A549 (cell line): ENCODE measurements at regions not wholly inside any gene's neighbourhood (a gene's known extent, or its start where the extent isn't known, plus 50 kb on each side); places are given as distances from the start of the nearest gene placed in this dataset.
"Not testable (repeated sequence)": the region's sequence is repeated elsewhere in the genome, so short reads cannot be mapped to it uniquely, and the experiment has no call there.

Experiments
- ATAC-seq, 2 experiments: fragments of 200-7000 bp in 1 of 2; fragments of >200 bp in 1 of 2; cut with Nextera tagmentation in 1 of 2; cut with Tn5 transposase in 1 of 2; 3 replicates each; pipeline versions ENCODE4 v1.8.0 to v1.9.1; 2018 to 2020; ENCODE audit warnings: mild to moderate bottlenecking in 1 of 2, moderate library complexity in 1 of 2
- CTCF ChIA-PET: fragments of 300-600 bp; sonication (Branson Sonifier 250); formaldehyde crosslinking; extraction: SDS; loops from one replicate; lab custom pipeline; 2021; ENCODE audit warnings: antibody characterized with exemption, inconsistent platforms; lab: Yijun Ruan, JAX
- POLR2A ChIA-PET: fragments of 350-600 bp; formaldehyde crosslinking; extraction: SDS; loops from one replicate; lab custom pipeline; 2021; ENCODE audit warnings: antibody characterized with exemption, inconsistent platforms; lab: Yijun Ruan, JAX
- DNase-seq, 2 experiments: peaks; one replicate each; pipeline versions ENCODE4 v3.0.0 to v3.0.0-alpha.2; 2011 to 2016; ENCODE audit warnings: low read depth in 1 of 2, low spot score in 1 of 2
- FAIRE-seq: peaks from 2 replicates; lab custom pipeline; 2011; peaks lifted over from hg19 to GRCh38; lab: Jason Lieb, UNC
- H3K27ac ChIP-seq, 2 experiments: fragments of >200 bp; sonication (Bioruptor Twin); formaldehyde crosslinking; 3 replicates each; pipeline ENCODE4 v1.5.1; 2016 to 2017
- H3K4me1 ChIP-seq: fragments of >200 bp; sonication (Bioruptor Twin); formaldehyde crosslinking; 3 replicates; pipeline ENCODE4 v1.6.1; 2016
- H3K4me2 ChIP-seq: fragments of >200 bp; sonication (Bioruptor Twin); formaldehyde crosslinking; 3 replicates; pipeline ENCODE4 v1.6.1; 2016
- H3K4me3 ChIP-seq: fragments of >200 bp; sonication (Bioruptor Twin); formaldehyde crosslinking; 3 replicates; pipeline ENCODE4 v1.5.1; 2016
- H3K9me3 ChIP-seq: fragments of >200 bp; sonication (Bioruptor Twin); formaldehyde crosslinking; 3 replicates; pipeline ENCODE4 v1.6.1; 2016
- CBX2 ChIP-seq: fragments of 200-600 bp; sonication (generic); IDR thresholded peaks from 2 replicates; pipeline ENCODE4 v1.6.1; 2016; ENCODE audit warnings: low read depth, mild to moderate bottlenecking, borderline replicate concordance
- CBX8 ChIP-seq: fragments of 200-600 bp; sonication (generic); IDR thresholded peaks from 2 replicates; pipeline ENCODE4 v1.6.1; 2016
- GATA3 ChIP-seq: IDR thresholded peaks from 2 replicates; pipeline ENCODE4 v1.6.1; 2012; ENCODE audit warnings: borderline replicate concordance
- HOXA7 ChIP-seq: fragments of 250-450 bp; sonication (Bioruptor Pico); IDR thresholded peaks from 2 replicates; pipeline ENCODE4 v1.5.0; 2020; ENCODE audit warnings: mild to moderate bottlenecking, moderate library complexity
- HOXB13 ChIP-seq: fragments of 250-450 bp; sonication (Bioruptor Pico); IDR thresholded peaks from 2 replicates; pipeline ENCODE4 v1.5.0; 2020; ENCODE audit warnings: low read depth, mild to moderate bottlenecking, moderate library complexity
- KDM1A ChIP-seq: fragments of 200-600 bp; sonication (generic); IDR thresholded peaks from 2 replicates; pipeline ENCODE4 v1.6.1; 2016; ENCODE audit warnings: low read depth, mild to moderate bottlenecking
- MYC ChIP-seq: IDR thresholded peaks from 2 replicates; pipeline ENCODE4 v1.6.1; 2012; ENCODE audit warnings: mild to moderate bottlenecking, inconsistent platforms, low read length, improper control_type of control experiment, borderline replicate concordance
- NFE2L2 ChIP-seq: fragments of 150-350 bp; conservative IDR thresholded peaks from 2 replicates; pipeline ENCODE4 v1.6.1; 2014; ENCODE audit warnings: low read length
- NPAS2 ChIP-seq: fragments of 250-450 bp; sonication (Bioruptor Pico); IDR thresholded peaks from 2 replicates; pipeline ENCODE4 v1.8.0; 2022; ENCODE audit warnings: mild to moderate bottlenecking, moderate library complexity, borderline replicate concordance
- PHF8 ChIP-seq: fragments of 200-600 bp; sonication (generic); IDR thresholded peaks from 2 replicates; pipeline ENCODE4 v1.6.1; 2016; ENCODE audit warnings: low read depth, mild to moderate bottlenecking, antibody characterized with exemption, moderate library complexity, borderline replicate concordance
- POLR2AphosphoS2 ChIP-seq: conservative IDR thresholded peaks from 2 replicates; pipeline ENCODE4 v1.6.1; 2012; ENCODE audit warnings: low read length, improper control_type of control experiment, inconsistent platforms
- RAD21 ChIP-seq, 2 experiments: fragments of >200 bp in 1 of 2; sonication (Bioruptor Twin) in 1 of 2; formaldehyde crosslinking in 1 of 2; IDR thresholded peaks in 1 of 2; conservative IDR thresholded peaks in 1 of 2; 2 replicates in 1 of 2; 3 replicates in 1 of 2; pipeline ENCODE4 v1.6.1; 2012 to 2018; ENCODE audit warnings: inconsistent platforms in 1 of 2
- SMC3 ChIP-seq: fragments of >200 bp; sonication (Bioruptor Twin); formaldehyde crosslinking; IDR thresholded peaks from 3 replicates; pipeline ENCODE4 v1.6.1; 2018; ENCODE audit warnings: inconsistent platforms
- WGBS: methylation state at CpG from one replicate; pipeline ENCODE4 v1.1.6; 2017; ENCODE audit errors: missing lambda C conversion rate; 5-methylcytosine and 5-hydroxymethylcytosine counted together
- TF ChIP-seq, protein P1 (sequence below): fragments of >200 bp; sonication (Bioruptor Twin); formaldehyde crosslinking; IDR thresholded peaks from 3 replicates; pipeline ENCODE4 v1.6.1; 2016

- Histone ChIP-seq H3K27ac (no peak overlapping the region), H3K9me3 (no peaks in the 10 kb centered on the region), H3K4me1 (no peaks in the 10 kb centered on the region), H3K4me3 (no peak overlapping the region), H3K4me2 (no peak overlapping the region)
- ATAC-seq (no peak), DNase-seq (no peak), FAIRE-seq (no peak)
- CTCF ChIA-PET, result no interaction called here
- WGBS, result 91% methylated on average over 4 of the region's 4 CpGs
- TF ChIP-seq PHF8, result no peak
- TF ChIP-seq SMC3, result no peak
- no peak for TF ChIP-seq RAD21 (conservative IDR thresholded peaks at IDR 0.05 in 1 of 2, IDR thresholded peaks at IDR 0.05 in 1 of 2)
- TF ChIP-seq CBX8, result no peak
- TF ChIP-seq POLR2AphosphoS2, result no peak
- TF ChIP-seq KDM1A, result no peak
- no peak for TF ChIP-seq MYC
- no peak for TF ChIP-seq CBX2
- no peak for TF ChIP-seq NPAS2 (CRISPR knock-in tag)
- no peak for TF ChIP-seq NFE2L2
- TF ChIP-seq HOXA7 (CRISPR knock-in tag), result no peak
- TF ChIP-seq, protein P1, sequence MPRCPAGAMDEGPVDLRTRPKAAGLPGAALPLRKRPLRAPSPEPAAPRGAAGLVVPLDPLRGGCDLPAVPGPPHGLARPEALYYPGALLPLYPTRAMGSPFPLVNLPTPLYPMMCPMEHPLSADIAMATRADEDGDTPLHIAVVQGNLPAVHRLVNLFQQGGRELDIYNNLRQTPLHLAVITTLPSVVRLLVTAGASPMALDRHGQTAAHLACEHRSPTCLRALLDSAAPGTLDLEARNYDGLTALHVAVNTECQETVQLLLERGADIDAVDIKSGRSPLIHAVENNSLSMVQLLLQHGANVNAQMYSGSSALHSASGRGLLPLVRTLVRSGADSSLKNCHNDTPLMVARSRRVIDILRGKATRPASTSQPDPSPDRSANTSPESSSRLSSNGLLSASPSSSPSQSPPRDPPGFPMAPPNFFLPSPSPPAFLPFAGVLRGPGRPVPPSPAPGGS, result no peak
- no peak for TF ChIP-seq HOXB13 (CRISPR knock-in tag)
- POLR2A ChIA-PET, result no interaction called here
Measured at GRCh38 chr22:25331050-25331449, 111.6 kb downstream of the CRYBB2 start.

DNA sequence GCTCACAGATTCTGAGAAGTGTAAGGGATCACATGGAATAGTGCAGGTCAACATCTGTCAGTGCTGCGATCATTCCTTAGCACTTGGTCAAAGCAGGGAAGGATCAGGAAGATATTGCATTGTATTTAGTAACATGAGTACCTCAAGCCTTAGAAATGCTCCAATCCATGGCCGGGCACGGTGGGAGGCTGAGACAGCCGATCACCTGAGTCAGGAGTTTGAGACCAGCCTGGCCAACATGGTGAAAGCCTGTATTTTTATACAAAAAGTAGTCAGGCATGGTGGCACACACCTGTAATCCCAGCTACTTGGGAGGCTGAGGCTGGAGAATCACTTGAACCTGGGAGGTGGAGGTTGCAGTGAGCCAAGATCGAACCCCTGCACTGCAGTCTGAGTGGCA, 112.5 kb downstream of the CRYBB2 start:
- POLR2A ChIA-PET, ATAC-seq, FAIRE-seq, H3K4me3 ChIP-seq, H3K27ac ChIP-seq, CTCF ChIA-PET, H3K9me3 ChIP-seq, DNase-seq, H3K4me2 ChIP-seq, H3K4me1 ChIP-seq: not testable (repeated sequence)
- 90% methylated on average over 5 of the region's 5 CpGs for WGBS

DNA sequence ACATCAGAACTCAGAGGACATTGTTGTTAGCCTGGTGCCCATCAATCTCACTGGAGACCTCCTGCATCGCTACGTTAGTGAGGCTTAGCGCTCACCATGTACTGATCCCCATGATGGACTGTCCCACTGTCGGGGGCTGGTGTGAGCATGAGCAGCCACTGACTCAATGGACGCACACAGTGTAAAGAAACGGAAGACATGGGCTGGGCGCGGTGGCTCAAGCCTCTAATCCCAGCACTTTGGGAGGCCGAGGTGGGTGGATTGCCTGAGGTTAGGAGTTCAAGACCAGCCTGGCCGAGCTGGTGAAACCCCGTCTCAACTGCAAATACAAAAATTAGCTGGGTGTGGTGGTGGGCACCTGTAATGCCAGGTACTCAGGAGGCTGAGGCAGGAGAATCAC, 112.9 kb downstream of the CRYBB2 start:
- no peak overlapping the region for H3K4me2 ChIP-seq
- no peak for TF ChIP-seq KDM1A
- FAIRE-seq, result no peak

GRCh38 chr22:25334162-25334490, 114.7 kb downstream of the CRYBB2 start:
- WGBS, result 57% methylated on average over 10 of the region's 10 CpGs
- H3K4me2 ChIP-seq, result no peak overlapping the region
- ChIA-PET POLR2A (no interaction called here), CTCF (interaction anchor here (1.0 to 1.2 kb wide), 2 partner anchors 18 to 97 kb away, joined by 3 read pairs; no protein-coding TSS in a partner anchor)
- no peak overlapping the region for H3K27ac ChIP-seq
- H3K4me1 ChIP-seq, result no peaks in the 10 kb centered on the region
- H3K9me3 ChIP-seq, result no peaks in the 10 kb centered on the region; the same call in 2 of the 3 replicates
- 0 out of 5 replicates have a peak, but pooled peaks of 1 of the 2 experiments have one; percentile 24 for TF ChIP-seq RAD21 (conservative IDR thresholded peaks at IDR 0.05 in 1 of 2, IDR thresholded peaks at IDR 0.05 in 1 of 2)
- TF ChIP-seq GATA3, result no peak
- DNase-seq (peak in 1 of 2 experiments; percentile 19), FAIRE-seq (no peak), ATAC-seq (peak; percentile 59 to 75; a peak in 5 of 6 replicates)
- no peak overlapping the region for H3K4me3 ChIP-seq

More for the DNA sequence above, 112.9 kb downstream of the CRYBB2 start:
- Histone ChIP-seq H3K4me1 (no peaks in the 10 kb centered on the region), H3K9me3 (no peaks in the 10 kb centered on the region), H3K4me3 (no peak overlapping the region), H3K27ac (no peak overlapping the region)
- no peak for DNase-seq
- ChIA-PET POLR2A (no interaction called here), CTCF (no interaction called here)
- ATAC-seq, result no peak
- 97% methylated on average over 5 of the region's 11 CpGs for WGBS

- H3K4me2 ChIP-seq, H3K4me3 ChIP-seq, ATAC-seq, H3K4me1 ChIP-seq, H3K27ac ChIP-seq, DNase-seq, POLR2A ChIA-PET, H3K9me3 ChIP-seq, CTCF ChIA-PET, FAIRE-seq: not testable (repeated sequence)
- 85% methylated on average over 10 of the region's 17 CpGs for WGBS
Measured at GRCh38 chr22:25334631-25335030, 115.2 kb downstream of the CRYBB2 start.

DNA sequence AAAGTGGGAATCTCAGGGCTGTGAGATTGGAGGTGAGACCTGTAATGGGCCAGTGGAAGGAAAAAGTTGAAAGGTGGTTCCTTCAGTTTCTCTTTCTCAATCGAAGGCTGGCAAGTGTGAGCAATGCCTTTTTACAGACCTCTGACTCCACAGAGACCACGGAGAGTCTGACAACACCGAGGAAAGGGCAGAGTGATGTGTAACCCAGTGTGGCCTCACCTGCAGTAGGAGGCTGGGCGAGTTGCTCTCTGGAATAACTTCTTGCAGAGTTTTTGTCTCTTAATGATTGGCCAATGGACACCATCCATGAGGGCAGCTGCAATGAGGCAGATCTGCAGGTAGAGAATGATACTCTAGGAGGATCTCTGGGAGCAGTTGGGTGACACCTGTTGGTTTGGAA, 115.8 kb downstream of the CRYBB2 start:
- POLR2A ChIA-PET, H3K4me3 ChIP-seq, CTCF ChIA-PET, H3K27ac ChIP-seq, ATAC-seq, FAIRE-seq, H3K9me3 ChIP-seq, DNase-seq, H3K4me2 ChIP-seq, H3K4me1 ChIP-seq: not testable (repeated sequence)
- WGBS, result 83% methylated on average over 3 of the region's 4 CpGs

- FAIRE-seq, DNase-seq, ATAC-seq, H3K9me3 ChIP-seq, H3K27ac ChIP-seq, CTCF ChIA-PET, H3K4me1 ChIP-seq, H3K4me3 ChIP-seq, POLR2A ChIA-PET, H3K4me2 ChIP-seq: not testable (repeated sequence)
- 88% methylated on average over 5 of the region's 5 CpGs for WGBS
Measured at GRCh38 chr22:25340536-25340935, 121.1 kb downstream of the CRYBB2 start.

DNA sequence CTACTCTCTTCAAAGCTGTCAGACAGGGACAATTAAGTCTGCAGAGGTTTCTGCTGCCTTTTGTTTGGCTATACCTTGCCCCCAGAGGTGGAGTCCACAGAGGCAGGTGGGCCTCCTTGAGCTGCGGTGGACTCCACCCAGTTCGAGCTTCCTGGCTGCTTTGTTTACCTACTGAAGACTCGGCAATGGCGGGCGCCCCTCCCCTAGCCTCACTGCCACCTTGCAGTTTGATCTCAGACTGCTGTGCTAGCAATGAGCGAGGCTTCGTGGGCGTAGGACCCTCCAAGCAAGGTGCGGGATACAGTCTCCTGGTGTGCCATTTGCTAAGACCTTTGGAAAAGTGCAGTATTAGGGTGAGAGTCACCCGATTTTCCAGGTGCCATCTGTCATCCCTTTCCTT, 124.9 kb downstream of the CRYBB2 start:
- H3K4me3 ChIP-seq, FAIRE-seq, ATAC-seq, POLR2A ChIA-PET, H3K9me3 ChIP-seq, H3K27ac ChIP-seq, CTCF ChIA-PET, DNase-seq, H3K4me1 ChIP-seq, H3K4me2 ChIP-seq: not testable (repeated sequence)
- WGBS, result 88% methylated on average over 7 of the region's 10 CpGs
